ENCODE measurements at regions not wholly inside any gene's neighbourhood (a gene's known extent, or its start where the extent isn't known, plus 50 kb on each side); places are given as distances from the start of the nearest gene placed in this dataset.
"Not testable (repeated sequence)": the region's sequence is repeated elsewhere in the genome, so short reads cannot be mapped to it uniquely, and the experiment has no call there.

DNA sequence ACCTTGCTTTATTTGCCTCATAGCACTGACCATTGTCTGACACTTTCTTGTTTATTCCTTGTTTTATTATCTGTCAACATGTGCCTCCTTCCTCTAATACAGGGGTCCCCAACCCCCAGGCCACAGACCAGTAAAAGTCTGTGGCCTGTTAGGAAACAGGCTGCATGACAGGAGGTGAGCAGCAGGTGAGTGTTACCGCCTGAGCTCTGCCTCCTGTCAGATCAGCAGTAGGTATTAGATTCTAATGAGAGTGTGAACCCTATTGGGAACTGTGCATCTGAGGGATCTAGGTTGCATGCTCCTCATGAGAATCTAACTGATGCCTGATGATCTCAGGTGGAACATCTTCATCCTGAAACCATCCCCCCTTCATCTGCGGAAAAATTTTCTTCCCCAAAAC, 228.0 kb downstream of the HINT1 start:
- no peak for DNase-seq

DNA sequence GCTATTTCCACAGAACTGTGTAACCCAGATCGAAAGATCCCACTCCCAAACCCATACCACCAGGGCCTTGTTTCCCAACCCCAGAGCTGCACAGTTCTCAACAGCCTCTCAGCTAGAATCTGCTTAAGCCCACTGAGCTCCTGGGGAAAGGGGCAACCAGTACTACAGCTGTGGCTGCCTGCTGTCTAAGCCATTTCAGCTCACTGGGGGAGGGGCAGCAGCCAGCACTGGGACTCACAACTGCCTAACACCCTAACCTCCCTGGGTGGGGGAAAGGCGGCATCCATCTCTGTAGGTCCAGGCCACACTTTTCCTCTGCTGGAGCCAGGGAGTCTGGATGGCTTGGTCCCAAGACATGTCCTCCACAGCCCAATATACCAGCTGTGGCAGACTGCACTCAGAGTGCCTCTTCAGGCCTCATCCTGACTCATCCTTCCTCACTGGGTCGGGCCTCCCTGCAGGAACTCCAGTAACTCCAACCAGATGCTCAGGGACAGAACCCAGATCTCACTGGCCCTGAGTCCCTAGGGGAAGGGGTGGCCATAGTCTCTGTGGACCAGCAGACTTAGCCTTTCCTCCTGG, 241.4 kb downstream of the HINT1 start:
- no peak for DNase-seq

DNA sequence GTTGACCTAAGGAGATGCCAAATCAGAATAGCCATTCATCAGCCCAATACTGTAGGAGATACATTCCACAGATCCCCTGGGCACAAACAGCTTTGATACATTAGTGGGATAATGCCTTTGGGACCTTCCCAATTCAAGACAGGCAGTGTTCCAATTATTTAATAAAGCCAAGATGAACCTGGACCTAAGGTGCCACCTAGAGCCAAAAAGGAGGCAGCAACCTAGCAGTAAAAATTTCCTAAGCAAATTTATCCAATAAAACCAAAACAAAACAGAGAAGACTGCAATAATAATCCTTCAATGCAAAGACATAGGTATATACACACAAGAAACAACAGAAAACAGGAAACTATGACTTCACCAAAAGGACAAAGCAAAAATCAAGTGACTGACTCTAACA, 253.0 kb downstream of the HINT1 start:
- no peak for DNase-seq

DNA sequence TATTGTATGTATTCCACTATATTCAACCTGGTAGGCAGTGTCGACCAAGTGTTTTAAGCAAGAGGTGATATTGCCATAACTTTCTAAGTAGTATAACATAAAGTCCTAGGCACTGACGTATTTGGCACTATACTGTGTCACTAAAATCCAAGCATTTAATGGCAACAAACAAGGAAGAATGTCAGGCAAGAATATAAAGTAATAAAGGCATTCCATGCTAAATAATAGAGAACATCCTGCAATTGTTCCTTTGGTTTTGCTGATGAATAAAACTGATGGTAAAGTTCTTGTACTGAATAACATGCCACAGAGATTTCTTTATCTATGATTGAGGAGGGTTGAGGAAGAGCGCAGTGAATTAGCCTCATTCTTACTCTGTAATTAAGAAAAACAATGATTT, 256.9 kb downstream of the HINT1 start:
- DNase-seq: no peak

DNA sequence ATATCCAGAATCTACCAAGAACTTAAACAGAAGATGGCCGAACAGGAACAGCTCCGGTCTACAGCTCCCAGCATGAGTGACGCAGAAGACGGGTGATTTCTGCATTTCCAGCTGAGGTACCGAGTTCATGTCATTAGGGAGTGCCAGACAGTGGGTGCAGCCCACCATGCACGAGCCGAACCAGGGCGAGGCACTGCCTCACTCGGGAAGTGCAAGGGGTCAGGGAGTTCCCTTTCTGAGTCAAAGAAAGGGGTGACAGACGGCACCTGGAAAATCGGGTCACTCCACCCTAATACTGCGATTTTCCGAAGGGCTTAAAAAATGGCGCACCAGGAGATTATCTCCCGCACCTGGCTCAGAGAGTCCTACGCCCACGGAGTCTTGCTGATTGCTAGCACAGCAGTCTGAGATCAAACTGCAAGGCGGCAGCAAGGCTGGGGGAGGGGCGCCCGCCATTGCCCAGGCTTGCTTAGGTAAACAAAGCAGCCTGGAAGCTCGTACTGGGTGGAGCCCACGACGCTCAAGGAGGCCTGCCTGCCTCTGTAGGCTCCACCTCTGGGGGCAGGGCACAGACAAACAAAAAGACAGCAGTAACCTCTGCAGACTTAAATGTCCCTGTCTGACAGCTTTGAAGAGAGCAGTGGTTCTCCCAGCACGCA, 267.4 kb downstream of the HINT1 start:
- not testable (repeated sequence) for DNase-seq

DNA sequence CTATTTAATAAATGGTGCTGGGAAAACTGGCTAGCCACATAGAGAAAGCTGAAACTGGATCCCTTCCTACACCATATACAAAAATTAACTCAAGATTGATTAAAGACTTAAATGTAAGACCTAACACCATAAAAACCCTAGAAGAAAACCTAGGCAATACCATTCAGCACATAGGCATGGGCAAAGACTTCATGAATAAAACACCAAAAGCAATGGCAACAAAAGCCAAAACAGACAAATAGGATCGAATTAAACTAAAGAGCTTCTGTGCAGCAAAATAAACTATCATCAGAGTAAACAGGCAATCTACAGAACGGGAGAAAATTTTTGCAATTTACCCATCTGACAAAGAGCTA, 267.9 kb downstream of the HINT1 start:
- DNase-seq: not testable (repeated sequence)

DNA sequence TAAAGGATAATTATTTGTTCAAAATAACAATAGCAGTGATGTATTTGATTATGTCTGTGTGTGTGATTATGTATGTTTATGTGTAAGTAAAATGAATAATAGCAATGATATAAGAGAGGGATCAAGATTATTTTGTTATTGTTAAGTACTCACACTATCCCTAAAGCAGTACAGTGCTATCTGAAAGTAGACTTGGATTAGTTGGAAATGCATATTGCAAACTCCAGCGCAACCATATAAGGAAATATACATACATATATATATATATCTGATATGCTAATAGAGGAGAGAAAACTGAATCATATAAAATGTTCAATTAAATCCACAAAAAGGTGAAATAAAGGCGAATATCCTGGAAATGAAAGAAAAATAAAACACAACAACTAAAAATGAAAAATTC, 268.4 kb downstream of the HINT1 start:
- no peak for DNase-seq

DNA sequence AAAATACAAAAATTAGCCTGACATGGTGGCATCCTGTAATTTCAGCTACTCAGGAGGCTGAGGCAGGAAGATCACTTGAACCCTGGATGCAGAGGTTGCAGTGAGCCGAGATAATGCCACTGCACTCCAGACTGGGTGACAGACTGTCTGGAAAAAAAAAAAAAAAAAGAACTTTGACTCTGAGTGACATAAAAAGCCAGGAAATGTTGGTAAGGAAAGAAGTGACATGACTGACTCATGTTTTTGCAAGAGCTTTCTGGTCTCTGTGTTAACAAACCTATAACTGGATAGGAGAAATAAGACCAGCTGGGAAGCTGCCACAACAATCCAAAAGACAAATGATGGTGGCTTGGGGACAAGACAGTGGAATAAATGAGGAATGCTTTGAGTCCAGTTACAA, 272.1 kb downstream of the HINT1 start:
- DNase-seq: no peak

DNA sequence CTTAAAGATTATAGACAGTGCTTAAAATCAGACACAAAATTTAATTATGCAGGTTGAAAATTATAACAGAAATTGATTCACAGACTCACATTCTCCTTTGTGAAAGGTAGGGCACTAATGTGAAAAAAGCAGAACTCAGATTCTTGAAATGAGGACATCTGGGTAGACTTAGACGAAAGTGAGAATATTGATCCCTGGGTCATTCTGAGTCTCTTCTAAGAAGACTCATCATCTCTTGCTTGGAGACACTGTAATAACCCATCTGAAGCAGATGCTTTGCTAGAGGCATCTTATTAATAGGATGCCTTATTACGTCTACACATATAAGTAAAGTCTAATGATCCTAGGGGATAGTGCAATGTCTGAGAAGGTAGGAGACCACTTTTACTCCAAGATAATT, 274.4 kb downstream of the HINT1 start:
- no peak for DNase-seq

DNA sequence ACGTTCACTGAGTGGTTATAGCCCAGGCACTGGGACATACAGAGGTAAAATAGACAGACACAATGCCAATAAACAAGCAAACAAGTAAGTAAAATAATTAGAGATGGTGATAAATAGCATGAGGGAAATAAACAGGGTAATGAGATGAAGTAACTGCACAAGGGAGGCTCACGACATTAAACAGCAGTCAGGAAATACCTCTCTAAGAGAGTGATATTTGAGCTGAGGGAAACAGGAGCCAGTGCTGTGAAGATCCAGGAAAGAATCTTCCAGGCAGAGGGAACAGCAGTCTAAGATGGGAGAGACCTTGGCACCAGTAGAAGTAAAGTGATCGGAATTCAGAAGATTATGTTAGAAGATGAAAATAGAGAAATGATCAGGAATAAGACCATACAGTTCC, 279.4 kb downstream of the HINT1 start:
- DNase-seq: no peak

DNA sequence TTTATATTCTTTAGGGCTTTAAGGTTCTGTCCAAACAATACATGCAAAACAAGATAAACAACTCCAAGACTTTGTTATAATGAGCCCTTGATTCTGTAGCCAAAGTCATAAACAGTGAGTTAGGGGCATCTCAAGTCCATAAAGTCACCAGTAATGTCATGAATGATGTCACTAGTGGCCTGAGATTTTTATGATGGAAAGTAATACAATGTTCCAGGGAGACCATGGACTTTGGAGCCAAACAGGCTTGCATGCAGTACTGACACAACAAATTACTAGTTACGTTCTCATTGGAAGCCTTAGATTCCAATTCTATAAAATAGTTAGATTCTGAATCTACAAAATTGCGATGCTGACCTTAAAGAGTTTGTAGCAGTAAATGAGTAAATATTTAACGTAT, 280.0 kb downstream of the HINT1 start:
- no peak for DNase-seq

DNA sequence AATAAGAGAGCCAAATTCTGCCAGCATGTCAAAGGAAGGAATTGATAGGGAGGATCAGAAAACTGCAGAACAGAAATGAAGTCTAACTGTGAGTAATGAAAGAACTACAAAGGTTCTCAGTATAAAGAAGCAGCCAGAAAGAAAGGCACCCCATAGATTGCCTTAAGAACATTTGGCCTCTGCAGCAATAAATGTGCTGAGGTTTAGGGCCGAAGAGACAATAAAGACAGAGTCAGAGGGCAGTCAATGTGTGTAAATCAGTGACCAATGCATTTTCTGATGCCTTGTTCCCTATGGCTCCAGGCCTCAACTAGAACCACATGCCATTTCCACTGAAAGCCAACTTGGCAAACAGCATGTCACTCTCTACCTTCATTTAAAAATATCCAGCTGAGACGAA, 281.0 kb downstream of the HINT1 start:
- DNase-seq: no peak

DNA sequence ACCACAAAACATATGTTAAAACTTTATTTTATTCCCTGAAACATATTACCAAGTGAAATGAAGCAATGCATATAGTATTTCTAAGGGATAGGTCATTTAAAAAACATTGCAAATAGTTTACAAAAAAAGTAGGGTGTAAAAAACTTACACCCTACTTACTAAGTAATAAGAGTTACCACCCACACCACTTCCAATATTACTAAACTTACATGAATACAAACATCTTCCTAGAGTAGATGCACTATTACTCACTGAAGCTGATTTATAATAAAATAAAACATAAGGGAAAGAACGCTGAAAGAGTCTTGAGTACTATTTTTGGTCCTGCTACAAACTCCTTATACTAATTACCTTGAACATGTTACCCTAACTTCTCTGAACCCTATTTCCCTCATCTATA, 289.4 kb downstream of the HINT1 start:
- DNase-seq: no peak

DNA sequence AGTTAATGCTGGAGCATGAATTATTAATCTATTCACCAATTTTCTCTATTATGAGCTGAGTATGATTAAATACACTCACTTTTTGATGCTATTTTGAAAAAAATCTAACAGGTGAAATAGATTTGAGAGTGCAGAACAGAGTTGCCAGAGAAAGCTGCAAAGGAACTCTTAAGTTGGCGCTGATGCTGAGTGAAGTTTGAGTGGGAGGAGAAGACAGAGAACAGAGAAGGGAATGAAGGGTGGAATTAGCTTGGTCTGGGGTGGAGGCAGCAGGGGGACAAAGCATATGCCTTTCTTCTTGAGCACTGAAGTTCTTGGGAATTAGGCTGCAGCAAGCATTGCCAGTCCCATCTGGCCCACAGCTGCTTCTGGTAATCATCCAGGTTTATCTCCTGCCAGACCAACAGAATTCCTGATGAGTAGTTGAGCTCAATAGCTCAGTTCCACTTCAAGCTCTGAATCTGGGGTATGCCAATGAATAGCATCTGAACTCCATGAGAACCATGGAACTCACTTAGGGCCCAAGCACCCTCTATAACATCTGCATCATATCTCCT, 290.1 kb downstream of the HINT1 start:
- no peak for DNase-seq

DNA sequence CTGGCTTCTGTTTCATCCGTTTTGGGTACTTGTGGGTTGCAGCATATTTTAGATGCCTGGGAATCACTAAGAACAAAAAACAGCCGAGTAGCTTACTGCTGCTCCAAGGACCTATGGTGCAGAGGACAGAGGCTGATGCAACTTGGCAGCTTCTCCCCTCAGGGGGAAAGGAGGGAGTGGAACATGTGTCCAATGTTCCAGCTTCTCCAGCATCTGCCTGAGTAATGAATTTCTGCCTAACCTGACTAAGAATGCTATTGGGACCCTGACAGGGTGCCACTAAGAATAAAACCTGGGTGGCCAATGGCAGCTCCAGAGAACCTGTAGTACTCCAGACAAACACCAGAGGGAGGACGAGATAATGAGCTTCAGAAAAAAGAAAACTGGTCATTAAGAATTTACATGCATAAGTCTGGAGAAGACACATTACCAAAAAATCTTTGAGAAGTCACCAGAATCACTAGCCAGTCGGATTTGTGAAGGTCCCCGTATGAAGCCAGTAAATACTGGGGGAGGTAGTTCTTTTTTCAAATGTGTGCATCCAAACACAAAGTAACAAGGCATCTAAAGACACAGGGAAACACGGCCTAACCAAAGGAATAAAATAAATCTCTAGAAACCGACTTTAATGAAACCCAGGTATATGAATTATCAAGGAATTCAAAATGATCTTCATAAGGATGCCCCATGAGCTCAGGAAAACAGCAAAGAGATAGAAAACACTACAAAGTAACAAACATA, 293.5 kb downstream of the HINT1 start:
- DNase-seq: peak; percentile 20 to 54

DNA sequence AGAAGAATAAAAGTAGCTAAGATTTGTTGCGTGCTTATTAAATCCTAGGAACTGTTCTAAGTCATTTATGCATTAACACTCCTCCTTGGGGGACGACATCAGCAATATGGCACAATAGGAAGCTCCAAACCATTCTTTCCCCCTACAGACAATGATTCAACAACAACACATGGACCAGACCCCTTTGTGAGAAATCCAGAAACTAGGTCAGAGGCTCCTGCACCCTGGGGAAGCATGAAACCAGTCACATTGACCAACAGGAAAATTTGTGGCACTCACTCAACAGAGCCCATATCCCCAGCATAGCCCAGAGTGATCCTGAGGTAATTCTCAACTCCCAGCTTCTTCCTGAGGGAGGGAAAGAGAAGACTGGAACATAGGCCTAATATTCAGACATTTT, 294.4 kb downstream of the HINT1 start:
- no peak for DNase-seq

DNA sequence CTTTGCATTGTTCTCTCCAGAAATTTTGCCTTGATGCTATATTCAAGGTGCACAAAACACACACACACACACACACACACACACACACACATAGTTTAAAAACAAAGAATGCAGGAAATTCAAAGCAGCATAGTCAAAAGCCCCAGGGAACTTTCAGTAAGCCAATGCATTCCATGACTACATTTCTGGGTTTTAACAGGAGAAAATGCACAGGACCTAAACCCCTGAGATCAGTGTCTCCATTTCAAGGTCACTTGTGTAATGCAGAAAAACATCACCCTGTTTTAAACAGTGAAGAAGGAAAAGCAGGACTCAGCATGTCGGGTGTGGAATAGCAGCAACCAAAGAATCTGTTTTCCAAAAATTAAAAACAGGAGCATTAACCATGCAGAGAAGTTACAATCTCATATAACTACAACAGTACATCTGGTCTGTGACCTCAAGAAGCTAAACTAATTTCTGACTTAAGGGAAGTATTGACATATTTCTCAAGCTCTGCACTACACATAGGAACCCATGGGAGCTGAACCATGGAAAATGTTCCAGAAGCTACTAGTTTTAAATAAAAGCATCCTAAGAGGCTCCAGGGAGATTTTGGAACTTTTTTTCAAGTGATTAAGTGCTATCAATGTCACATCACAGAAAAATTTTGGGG, 296.7 kb downstream of the HINT1 start:
- DNase-seq: no peak

DNA sequence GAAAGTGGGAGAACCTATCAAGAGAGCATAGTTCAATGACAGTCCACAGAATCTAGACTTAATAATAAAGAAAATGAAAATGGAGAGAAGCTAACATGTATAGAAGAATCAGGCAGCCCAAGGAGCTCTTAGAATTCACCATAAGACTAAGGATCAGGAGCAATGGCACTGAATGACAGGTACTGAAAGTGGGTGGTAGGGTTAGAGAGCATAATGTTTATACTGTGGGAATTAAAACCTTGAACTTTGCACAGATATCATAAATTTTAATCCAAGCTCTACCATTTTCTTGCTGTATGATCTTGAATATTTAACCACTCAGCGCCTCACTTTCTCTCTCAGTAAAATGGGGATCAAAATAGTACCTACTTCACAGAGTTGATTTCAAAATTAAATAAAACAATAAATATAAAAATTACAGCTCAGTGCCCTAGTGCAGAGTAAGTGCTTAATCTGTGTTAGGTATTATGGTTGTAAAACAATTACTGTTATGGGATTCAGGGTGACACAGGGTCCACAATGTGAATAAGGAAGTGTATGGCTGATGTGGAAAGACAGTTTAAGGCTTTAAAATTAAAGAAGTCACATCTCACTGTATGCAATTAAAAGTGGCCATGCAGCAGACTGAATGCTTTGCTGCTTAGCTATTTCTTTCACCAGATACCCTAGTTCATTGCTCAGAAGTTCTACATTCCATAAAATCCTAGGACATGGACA, 319.8 kb downstream of the HINT1 start:
- no peak for DNase-seq

DNA sequence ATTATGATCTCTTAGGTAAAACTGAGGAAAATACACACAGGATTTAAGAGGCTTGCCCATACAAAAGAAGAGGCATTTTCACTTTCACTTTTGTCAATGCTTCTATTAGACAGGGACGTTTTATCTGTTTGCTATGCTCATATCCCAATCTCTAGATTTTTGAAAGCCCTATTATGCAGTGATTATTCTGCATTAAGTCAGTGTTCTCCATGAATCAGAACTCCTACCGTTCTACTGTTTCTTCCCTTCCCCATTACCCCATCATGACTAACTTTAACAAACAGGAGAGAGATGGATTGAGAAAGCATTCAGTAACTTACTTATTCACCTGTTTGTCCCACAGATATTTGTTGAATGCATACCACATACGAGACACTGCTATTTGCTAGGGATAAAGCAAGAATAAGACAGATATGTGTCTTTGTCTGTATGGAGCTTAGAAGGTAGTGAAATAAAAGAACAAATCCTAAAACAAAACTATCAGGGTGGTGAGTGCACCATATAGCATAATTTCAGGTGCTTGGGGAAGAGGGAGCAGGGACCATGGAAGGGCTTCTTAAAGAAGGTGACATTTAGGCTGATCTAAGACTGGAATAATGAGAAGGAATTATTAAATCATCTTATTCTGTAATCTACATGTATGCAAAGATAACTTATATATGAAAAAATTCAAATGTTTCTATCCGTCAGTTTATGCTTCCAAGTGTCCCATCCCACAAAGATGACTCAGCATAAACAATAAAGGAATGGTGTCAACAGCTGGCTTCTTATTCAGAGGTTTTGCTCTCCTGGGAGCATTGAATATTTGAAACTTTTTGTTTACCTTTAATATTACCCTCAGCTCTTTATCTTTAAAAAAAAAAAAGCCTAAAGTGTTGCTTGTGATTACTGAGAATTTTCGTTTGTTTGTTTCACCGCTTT, 328.1 kb downstream of the HINT1 start:
- DNase-seq: no peak

DNA sequence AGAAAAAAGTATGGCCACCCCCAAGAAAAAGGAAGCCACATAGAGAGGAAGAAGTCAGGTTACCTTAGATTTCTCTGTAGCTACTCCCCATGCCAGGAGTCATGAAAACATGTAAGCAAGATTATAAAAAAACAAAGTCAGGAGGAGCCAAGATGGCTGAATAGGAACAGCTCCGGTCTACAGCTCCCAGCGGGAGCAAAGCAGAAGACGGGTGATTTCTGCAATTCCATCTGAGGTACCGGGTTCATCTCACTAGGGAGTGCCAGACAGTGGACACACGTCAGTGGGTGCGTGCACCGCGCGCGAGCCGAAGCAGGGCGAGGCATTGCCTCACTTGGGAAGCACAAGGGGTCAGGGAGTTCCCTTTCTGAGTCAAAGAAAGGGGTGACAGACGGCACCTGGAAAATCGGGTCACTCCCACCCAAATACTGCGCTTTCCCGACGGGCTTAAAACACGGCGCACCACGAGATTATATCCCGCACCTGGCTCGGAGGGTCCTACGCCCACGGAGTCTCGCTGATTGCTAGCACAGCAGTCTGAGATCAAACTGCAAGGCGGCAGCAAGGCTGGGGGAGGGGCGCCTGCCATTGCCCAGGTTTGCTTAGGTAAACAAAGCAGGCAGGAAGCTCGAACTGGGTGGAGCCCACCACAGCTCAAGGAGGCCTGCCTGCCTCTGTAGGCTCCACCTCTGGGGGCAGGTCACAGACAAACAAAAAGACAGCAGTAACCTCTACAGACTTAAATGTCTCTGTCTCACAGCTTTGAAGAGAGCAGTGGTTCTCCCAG, 347.3 kb downstream of the HINT1 start:
- DNase-seq: not testable (repeated sequence)

DNA sequence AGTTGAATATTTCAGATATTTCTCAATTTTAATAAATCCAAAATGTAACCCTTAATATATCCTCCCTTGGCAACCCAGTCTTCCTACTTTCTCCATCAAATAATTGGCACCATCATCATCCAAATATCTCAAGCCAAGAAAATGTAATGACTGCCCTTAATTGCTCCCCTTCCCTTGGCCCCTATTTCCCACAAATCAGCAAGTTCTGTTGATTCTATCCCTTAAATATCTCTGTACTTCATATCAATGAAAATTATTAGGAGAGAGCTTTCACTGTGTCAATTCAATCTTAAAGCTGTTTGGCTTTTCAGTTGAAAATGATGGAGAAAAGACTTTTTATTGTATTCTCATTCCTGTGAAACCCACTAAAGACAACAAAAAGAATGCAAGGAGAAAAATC, 349.8 kb downstream of the HINT1 start:
- no peak for DNase-seq
